ENCODE measurements at regions not wholly inside any gene's neighbourhood (a gene's known extent, or its start where the extent isn't known, plus 50 kb on each side); places are given as distances from the start of the nearest gene placed in this dataset.

GRCh38 chr10:130545122-130545521, 408.9 kb downstream of the GLRX3 start:
- 58% methylated on average over 6 of the region's 6 CpGs for WGBS (ENCODE audit: insufficient coverage)
- ChIA-PET POLR2A (no interaction called here), CTCF (interaction anchor here in 1 of 2 donors (0.6 kb wide), 1 partner anchor 671 kb away, joined by 3 read pairs; no protein-coding TSS in a partner anchor)
- no peak overlapping the region for H3K27ac ChIP-seq (ENCODE audit: low read length)
- peaks cover 0 to 17% of the 10 kb centered on the region in 2 experiments for H3K27me3 ChIP-seq (replicated peaks in 1 of 2; ENCODE audit: control insufficient read depth in 2 of 2, extremely low read depth in 1 of 2, insufficient read depth in 2 of 2, low read length in 1 of 2)
- H3K27ac Mint-ChIP-seq = no peak overlapping the region
- H3K36me3 ChIP-seq (ENCODE audit: control insufficient read depth in 2 of 2, extremely low read depth in 1 of 2, insufficient read depth in 1 of 2, low read length in 1 of 2) = no peaks in the 10 kb centered on the region
- peaks cover 15 to 19% of the 10 kb centered on the region in 2 donors for H3K27me3 Mint-ChIP-seq
- no peaks in the 10 kb centered on the region for H3K4me1 Mint-ChIP-seq
- H3K4me3 Mint-ChIP-seq = no peak overlapping the region
- no peak for DNase-seq
- no peaks in the 10 kb centered on the region for H3K9me3 Mint-ChIP-seq
- no peaks in the 10 kb centered on the region for H3K9me3 ChIP-seq
- H3K4me1 ChIP-seq (ENCODE audit: control insufficient read depth in 1 of 2, extremely low read depth in 1 of 2, insufficient read depth in 2 of 2, low read length in 2 of 2) = no peaks in the 10 kb centered on the region
- ATAC-seq (replicated peaks in 1 of 4) = no peak
- H3K4me3 ChIP-seq (ENCODE audit: control insufficient read depth in 1 of 2, extremely low read depth in 1 of 2, low read length in 1 of 2) = no peak overlapping the region
- no peaks in the 10 kb centered on the region for H3K36me3 Mint-ChIP-seq

DNA sequence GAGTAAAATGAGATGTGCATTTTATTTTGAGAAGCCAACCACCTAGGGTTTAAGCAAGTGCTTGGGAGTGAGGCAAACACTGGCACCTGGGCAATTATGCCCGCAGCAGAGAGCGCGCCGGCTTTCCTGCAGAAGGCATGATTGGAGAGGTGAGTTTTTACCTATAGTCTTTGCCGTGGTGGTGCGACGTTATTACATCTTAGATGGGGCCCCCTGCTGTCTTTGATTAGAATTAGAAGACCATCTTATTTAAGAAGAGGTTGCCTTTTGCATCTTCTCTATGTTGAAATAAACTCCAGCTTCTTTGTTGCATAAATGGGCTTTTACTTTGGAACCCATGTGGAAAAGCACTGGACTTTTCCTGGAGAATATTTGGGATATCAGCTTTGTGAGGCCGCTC, 409.5 kb downstream of the GLRX3 start:
- Histone ChIP-seq H3K36me3 (ENCODE audit: control insufficient read depth in 2 of 2, extremely low read depth in 1 of 2, insufficient read depth in 1 of 2, low read length in 1 of 2) (no peaks in the 10 kb centered on the region), H3K4me3 (ENCODE audit: control insufficient read depth in 1 of 2, extremely low read depth in 1 of 2, low read length in 1 of 2) (no peak overlapping the region), H3K27ac (ENCODE audit: low read length) (no peak overlapping the region), H3K4me1 (ENCODE audit: control insufficient read depth in 1 of 2, extremely low read depth in 1 of 2, insufficient read depth in 2 of 2, low read length in 2 of 2) (no peaks in the 10 kb centered on the region), H3K9me3 (no peaks in the 10 kb centered on the region), H3K27me3 (replicated peaks in 1 of 2; ENCODE audit: control insufficient read depth in 2 of 2, extremely low read depth in 1 of 2, insufficient read depth in 2 of 2, low read length in 1 of 2) (peaks cover 0 to 17% of the 10 kb centered on the region in 2 experiments)
- POLR2A ChIA-PET = no interaction called here
- ATAC-seq (replicated peaks in 1 of 4) = no peak
- H3K4me1 Mint-ChIP-seq = no peaks in the 10 kb centered on the region
- no peaks in the 10 kb centered on the region for H3K36me3 Mint-ChIP-seq
- H3K27me3 Mint-ChIP-seq = peaks cover 15 to 19% of the 10 kb centered on the region in 2 donors
- 96% methylated on average over 4 of the region's 8 CpGs for WGBS (ENCODE audit: insufficient coverage)
- no peak overlapping the region for H3K27ac Mint-ChIP-seq
- CTCF ChIA-PET = interaction anchor here in 1 of 2 donors (0.6 kb wide), 1 partner anchor 670 kb away, joined by 3 read pairs; no protein-coding TSS in a partner anchor
- no peaks in the 10 kb centered on the region for H3K9me3 Mint-ChIP-seq
- DNase-seq = no peak
- no peak overlapping the region for H3K4me3 Mint-ChIP-seq

DNA sequence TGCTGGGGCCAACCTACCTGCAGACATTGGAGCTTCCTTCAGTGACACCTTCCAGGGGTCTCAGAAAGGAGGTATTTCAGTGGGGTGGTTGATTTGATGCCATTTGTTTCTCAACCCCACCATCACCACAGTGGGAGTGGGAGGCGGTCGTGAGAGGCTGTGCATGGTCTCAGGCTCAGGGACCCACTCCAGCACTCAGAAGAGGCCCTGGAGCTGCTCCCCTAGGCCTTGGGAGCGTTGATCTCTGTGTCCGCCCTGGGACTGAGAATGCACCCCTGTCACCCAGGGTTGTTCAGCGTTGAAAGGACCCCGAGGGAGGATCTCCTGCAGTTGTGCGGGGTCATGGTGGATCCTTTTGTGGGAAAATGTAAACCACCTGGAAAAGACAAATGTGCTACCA, 410.6 kb downstream of the GLRX3 start:
- H3K27ac ChIP-seq (ENCODE audit: low read length) = no peak overlapping the region
- Mint-ChIP-seq H3K36me3 (no peaks in the 10 kb centered on the region), H3K4me1 (no peaks in the 10 kb centered on the region), H3K9me3 (no peaks in the 10 kb centered on the region), H3K4me3 (no peak overlapping the region), H3K27ac (no peak overlapping the region), H3K27me3 (peaks cover 15 to 19% of the 10 kb centered on the region in 2 donors)
- peaks cover 0 to 17% of the 10 kb centered on the region in 2 experiments for H3K27me3 ChIP-seq (replicated peaks in 1 of 2; ENCODE audit: control insufficient read depth in 2 of 2, extremely low read depth in 1 of 2, insufficient read depth in 2 of 2, low read length in 1 of 2)
- WGBS (ENCODE audit: insufficient coverage) = 58% methylated on average over 5 of the region's 7 CpGs
- POLR2A ChIA-PET = no interaction called here
- no peaks in the 10 kb centered on the region for H3K4me1 ChIP-seq (ENCODE audit: control insufficient read depth in 1 of 2, extremely low read depth in 1 of 2, insufficient read depth in 2 of 2, low read length in 2 of 2)
- CTCF ChIA-PET = no interaction called here
- DNase-seq (no peak), ATAC-seq (replicated peaks in 1 of 4) (no peak)
- no peak overlapping the region for H3K4me3 ChIP-seq (ENCODE audit: control insufficient read depth in 1 of 2, extremely low read depth in 1 of 2, low read length in 1 of 2)
- H3K36me3 ChIP-seq (ENCODE audit: control insufficient read depth in 2 of 2, extremely low read depth in 1 of 2, insufficient read depth in 1 of 2, low read length in 1 of 2) = no peaks in the 10 kb centered on the region
- H3K9me3 ChIP-seq = no peaks in the 10 kb centered on the region

- no peaks in the 10 kb centered on the region for H3K36me3 Mint-ChIP-seq
- whole genome bisulfite sequencing (ENCODE audit: insufficient coverage) = 69% methylated on average over 2 of the region's 4 CpGs
These were observed 411.2 kb downstream of the GLRX3 start for GRCh38 chr10:130547368-130547767.

DNA sequence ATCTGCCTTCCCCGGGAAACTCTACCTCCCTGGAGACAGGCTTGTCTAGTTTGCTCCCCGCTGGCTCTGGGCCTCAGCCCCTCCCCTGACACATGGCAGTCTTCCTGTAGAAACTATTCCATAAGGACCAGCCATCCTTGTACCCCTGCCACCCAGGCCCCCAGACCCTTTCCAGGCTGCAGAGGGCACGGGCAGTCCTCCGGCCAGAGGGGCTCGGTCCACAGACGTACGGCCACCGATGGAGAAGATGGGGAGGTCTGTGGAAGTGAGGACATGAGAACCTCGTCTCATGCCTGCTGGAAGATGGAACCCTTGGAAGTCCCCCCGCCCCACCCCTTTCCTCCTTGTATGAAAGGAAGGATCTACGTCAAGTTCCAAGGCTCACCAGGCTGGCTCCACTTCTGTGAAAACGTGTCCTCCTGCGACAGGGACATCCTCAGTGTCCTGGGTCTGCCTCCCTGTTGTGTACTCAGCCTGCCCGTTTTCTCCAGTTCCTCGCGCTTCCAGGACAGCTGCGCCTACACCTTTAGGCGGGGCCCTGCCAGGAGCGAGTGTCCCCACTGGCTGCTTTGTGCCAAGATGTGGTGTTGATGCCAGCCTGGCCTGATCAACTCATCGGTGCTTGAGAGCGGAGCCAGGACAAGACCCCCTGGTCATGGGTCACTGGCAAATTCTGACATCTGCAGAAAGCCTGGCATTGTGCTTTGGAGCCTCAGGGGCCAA, 414.9 kb downstream of the GLRX3 start:
- Mint-ChIP-seq H3K9me3 (peaks cover 0 to 2% (median 0%) of the 10 kb centered on the region in 3 donors), H3K4me3 (no peak overlapping the region), H3K27me3 (peaks cover 4 to 6% of the 10 kb centered on the region in 2 donors), H3K4me1 (no peaks in the 10 kb centered on the region), H3K27ac (no peak overlapping the region), H3K36me3 (no peaks in the 10 kb centered on the region)
- DNase-seq (no peak), ATAC-seq (replicated peaks in 1 of 4) (no peak)
- ChIA-PET CTCF (no interaction called here), POLR2A (no interaction called here)
- Histone ChIP-seq H3K27ac (ENCODE audit: low read length) (no peak overlapping the region), H3K4me3 (ENCODE audit: control insufficient read depth in 1 of 2, extremely low read depth in 1 of 2, low read length in 1 of 2) (no peak overlapping the region), H3K27me3 (replicated peaks in 1 of 2; ENCODE audit: control insufficient read depth in 2 of 2, extremely low read depth in 1 of 2, insufficient read depth in 2 of 2, low read length in 1 of 2) (peaks cover 0 to 7% of the 10 kb centered on the region in 2 experiments), H3K9me3 (no peaks in the 10 kb centered on the region), H3K36me3 (ENCODE audit: control insufficient read depth in 2 of 2, extremely low read depth in 1 of 2, insufficient read depth in 1 of 2, low read length in 1 of 2) (no peaks in the 10 kb centered on the region), H3K4me1 (ENCODE audit: control insufficient read depth in 1 of 2, extremely low read depth in 1 of 2, insufficient read depth in 2 of 2, low read length in 2 of 2) (no peaks in the 10 kb centered on the region)
- 84% methylated on average over 13 of the region's 21 CpGs for WGBS (ENCODE audit: insufficient coverage)

More at GRCh38 chr10:130547368-130547767, 411.2 kb downstream of the GLRX3 start:
- Mint-ChIP-seq H3K4me3 (no peak overlapping the region), H3K27ac (no peak overlapping the region), H3K27me3 (peaks cover 15 to 19% of the 10 kb centered on the region in 2 donors), H3K9me3 (no peaks in the 10 kb centered on the region), H3K4me1 (no peaks in the 10 kb centered on the region)
- ChIA-PET POLR2A (no interaction called here), CTCF (no interaction called here)
- ATAC-seq (replicated peaks in 1 of 4) = no peak
- Histone ChIP-seq H3K36me3 (ENCODE audit: control insufficient read depth in 2 of 2, extremely low read depth in 1 of 2, insufficient read depth in 1 of 2, low read length in 1 of 2) (no peaks in the 10 kb centered on the region), H3K27me3 (replicated peaks in 1 of 2; ENCODE audit: control insufficient read depth in 2 of 2, extremely low read depth in 1 of 2, insufficient read depth in 2 of 2, low read length in 1 of 2) (peaks cover 0 to 17% of the 10 kb centered on the region in 2 experiments), H3K27ac (ENCODE audit: low read length) (no peak overlapping the region), H3K9me3 (no peaks in the 10 kb centered on the region), H3K4me3 (ENCODE audit: control insufficient read depth in 1 of 2, extremely low read depth in 1 of 2, low read length in 1 of 2) (no peak overlapping the region), H3K4me1 (ENCODE audit: control insufficient read depth in 1 of 2, extremely low read depth in 1 of 2, insufficient read depth in 2 of 2, low read length in 2 of 2) (no peaks in the 10 kb centered on the region)
- DNase-seq = no peak

DNA sequence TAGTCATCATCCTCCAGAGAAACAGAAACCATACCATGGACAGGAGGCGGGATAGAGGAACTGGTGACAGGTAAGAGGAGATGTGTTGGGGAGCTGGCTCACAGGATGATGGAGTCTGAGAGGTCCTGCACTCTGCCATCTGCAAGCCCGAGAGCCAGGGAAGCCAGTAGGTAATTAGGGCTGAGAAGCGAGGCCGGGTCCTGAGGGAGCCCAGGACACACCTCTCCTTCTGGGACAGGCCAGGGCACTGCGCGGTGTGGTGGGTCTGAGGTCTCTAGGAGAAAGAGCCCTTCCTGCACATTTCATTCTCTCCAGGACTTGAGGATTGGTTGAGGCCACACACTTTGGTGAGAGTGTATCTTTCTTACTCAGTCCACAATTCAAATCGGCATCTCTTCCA, 415.5 kb downstream of the GLRX3 start:
- no peak overlapping the region for H3K4me3 ChIP-seq (ENCODE audit: control insufficient read depth in 1 of 2, extremely low read depth in 1 of 2, low read length in 1 of 2)
- no peak for ATAC-seq (replicated peaks in 1 of 4)
- peaks cover 0 to 7% of the 10 kb centered on the region in 2 experiments for H3K27me3 ChIP-seq (replicated peaks in 1 of 2; ENCODE audit: control insufficient read depth in 2 of 2, extremely low read depth in 1 of 2, insufficient read depth in 2 of 2, low read length in 1 of 2)
- H3K9me3 ChIP-seq = no peaks in the 10 kb centered on the region
- Mint-ChIP-seq H3K9me3 (peaks cover 0 to 2% (median 0%) of the 10 kb centered on the region in 3 donors), H3K4me3 (no peak overlapping the region), H3K4me1 (no peaks in the 10 kb centered on the region), H3K27ac (no peak overlapping the region), H3K36me3 (no peaks in the 10 kb centered on the region), H3K27me3 (peaks cover 4 to 6% of the 10 kb centered on the region in 2 donors)
- DNase-seq = no peak
- H3K27ac ChIP-seq (ENCODE audit: low read length) = no peak overlapping the region
- H3K36me3 ChIP-seq (ENCODE audit: control insufficient read depth in 2 of 2, extremely low read depth in 1 of 2, insufficient read depth in 1 of 2, low read length in 1 of 2) = no peaks in the 10 kb centered on the region
- ChIA-PET CTCF (no interaction called here), POLR2A (no interaction called here)
- WGBS (ENCODE audit: insufficient coverage) = 84% methylated on average over 4 of the region's 7 CpGs
- no peaks in the 10 kb centered on the region for H3K4me1 ChIP-seq (ENCODE audit: control insufficient read depth in 1 of 2, extremely low read depth in 1 of 2, insufficient read depth in 2 of 2, low read length in 2 of 2)

Measured in T-cell (primary cell).